ENCODE measurements at regions not wholly inside any gene's neighbourhood (a gene's known extent, or its start where the extent isn't known, plus 50 kb on each side); places are given as distances from the start of the nearest gene placed in this dataset.

GRCh38 chrX:13149702-13150350, 105.4 kb upstream of the FAM9C start:
- Histone ChIP-seq H3K79me2 (ENCODE audit: control insufficient read depth, insufficient read depth, low read length) (no peaks in the 10 kb centered on the region), H3K4me1 (ENCODE audit: control insufficient read depth, low read depth, low read length) (no peaks in the 10 kb centered on the region), H3K4me2 (ENCODE audit: low read length) (no peak overlapping the region), H3K36me3 (ENCODE audit: control insufficient read depth, insufficient read depth, low read length) (no peaks in the 10 kb centered on the region), H3K56ac (ENCODE audit: low read length) (no peak overlapping the region), H3K18ac (ENCODE audit: low read length) (no peak overlapping the region), H3K27ac (ENCODE audit: low read depth, low read length) (no peak overlapping the region), H3K27me3 (ENCODE audit: insufficient read depth, low read length, poor library complexity) (no peaks in the 10 kb centered on the region), H2BK120ac (ENCODE audit: low read depth, low read length) (no peak overlapping the region), H4K8ac (ENCODE audit: low read depth, low read length) (no peak overlapping the region), H2BK5ac (ENCODE audit: low read length) (no peak overlapping the region), H3K23ac (ENCODE audit: low read length) (no peak overlapping the region), H3K4ac (ENCODE audit: low read depth, low read length) (no peak overlapping the region), H3K9ac (ENCODE audit: low read length) (no peak overlapping the region), H2BK15ac (replicated peaks; ENCODE audit: low read depth) (no peak overlapping the region), H3K4me3 (ENCODE audit: low read length) (no peak overlapping the region), H3K79me1 (ENCODE audit: low read length) (no peaks in the 10 kb centered on the region), H4K5ac (ENCODE audit: low read length) (no peak overlapping the region), H2AK5ac (ENCODE audit: low read length) (no peak overlapping the region)
- WGBS (ENCODE audit: extremely low coverage, insufficient coverage, low lambda C conversion rate): no CpG with 5 or more reads among the region's 5 CpGs
- no peak for DNase-seq

DNA sequence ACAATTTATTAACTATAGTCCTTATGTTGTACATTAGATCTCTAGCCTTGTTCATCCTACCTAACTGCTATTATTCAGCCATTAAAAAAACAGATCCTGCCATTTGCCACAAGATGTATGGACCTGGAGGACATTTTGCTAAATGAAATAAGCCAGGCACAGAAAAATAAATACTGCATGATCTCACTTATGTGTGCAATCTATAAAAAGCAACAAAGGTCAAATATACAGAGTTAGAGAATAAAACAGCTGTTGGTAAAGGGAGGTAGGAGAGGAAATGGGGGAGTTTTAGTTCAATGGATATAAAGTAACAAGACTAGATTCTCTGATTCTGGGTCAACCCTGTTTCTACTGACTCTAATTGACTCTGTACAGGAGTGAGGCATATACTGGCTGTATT, 103.3 kb upstream of the FAM9C start:
- H3K23ac ChIP-seq (ENCODE audit: low read length): no peak overlapping the region
- no peaks in the 10 kb centered on the region for H3K79me2 ChIP-seq (ENCODE audit: control insufficient read depth, insufficient read depth, low read length)
- no peak overlapping the region for H3K56ac ChIP-seq (ENCODE audit: low read length)
- no peak overlapping the region for H3K4ac ChIP-seq (ENCODE audit: low read depth, low read length)
- H3K79me1 ChIP-seq (ENCODE audit: low read length): no peaks in the 10 kb centered on the region
- H2BK5ac ChIP-seq (ENCODE audit: low read length): no peak overlapping the region
- H4K8ac ChIP-seq (ENCODE audit: low read depth, low read length): no peak overlapping the region
- H3K9ac ChIP-seq (ENCODE audit: low read length): no peak overlapping the region
- no peak overlapping the region for H2AK5ac ChIP-seq (ENCODE audit: low read length)
- H3K4me1 ChIP-seq (ENCODE audit: control insufficient read depth, low read depth, low read length): no peaks in the 10 kb centered on the region
- H2BK15ac ChIP-seq (replicated peaks; ENCODE audit: low read depth): no peak overlapping the region
- H3K4me2 ChIP-seq (ENCODE audit: low read length): no peak overlapping the region
- H3K18ac ChIP-seq (ENCODE audit: low read length): no peak overlapping the region
- no peak overlapping the region for H2BK120ac ChIP-seq (ENCODE audit: low read depth, low read length)
- no peak for DNase-seq
- no peaks in the 10 kb centered on the region for H3K27me3 ChIP-seq (ENCODE audit: insufficient read depth, low read length, poor library complexity)
- H3K27ac ChIP-seq (ENCODE audit: low read depth, low read length): no peak overlapping the region
- no peak overlapping the region for H3K4me3 ChIP-seq (ENCODE audit: low read length)
- H4K5ac ChIP-seq (ENCODE audit: low read length): no peak overlapping the region
- H3K36me3 ChIP-seq (ENCODE audit: control insufficient read depth, insufficient read depth, low read length): no peaks in the 10 kb centered on the region

GRCh38 chrX:13147147-13147546, 102.7 kb upstream of the FAM9C start:
- Histone ChIP-seq H3K56ac (ENCODE audit: low read length) (no peak overlapping the region), H3K27me3 (ENCODE audit: insufficient read depth, low read length, poor library complexity) (no peaks in the 10 kb centered on the region), H2AK5ac (ENCODE audit: low read length) (no peak overlapping the region), H3K9ac (ENCODE audit: low read length) (no peak overlapping the region), H3K4ac (ENCODE audit: low read depth, low read length) (no peak overlapping the region), H4K8ac (ENCODE audit: low read depth, low read length) (no peak overlapping the region), H3K4me3 (ENCODE audit: low read length) (no peak overlapping the region), H3K79me2 (ENCODE audit: control insufficient read depth, insufficient read depth, low read length) (no peaks in the 10 kb centered on the region), H4K5ac (ENCODE audit: low read length) (no peak overlapping the region), H3K23ac (ENCODE audit: low read length) (no peak overlapping the region), H3K27ac (ENCODE audit: low read depth, low read length) (no peak overlapping the region), H3K4me1 (ENCODE audit: control insufficient read depth, low read depth, low read length) (no peaks in the 10 kb centered on the region), H3K4me2 (ENCODE audit: low read length) (no peak overlapping the region), H2BK120ac (ENCODE audit: low read depth, low read length) (no peak overlapping the region), H3K79me1 (ENCODE audit: low read length) (no peaks in the 10 kb centered on the region), H2BK5ac (ENCODE audit: low read length) (no peak overlapping the region), H2BK15ac (replicated peaks; ENCODE audit: low read depth) (no peak overlapping the region), H3K18ac (ENCODE audit: low read length) (no peak overlapping the region), H3K36me3 (ENCODE audit: control insufficient read depth, insufficient read depth, low read length) (no peaks in the 10 kb centered on the region)
- WGBS (ENCODE audit: extremely low coverage, insufficient coverage, low lambda C conversion rate): no CpG with 5 or more reads among the region's 3 CpGs
- peak; percentile 1 for DNase-seq

DNA sequence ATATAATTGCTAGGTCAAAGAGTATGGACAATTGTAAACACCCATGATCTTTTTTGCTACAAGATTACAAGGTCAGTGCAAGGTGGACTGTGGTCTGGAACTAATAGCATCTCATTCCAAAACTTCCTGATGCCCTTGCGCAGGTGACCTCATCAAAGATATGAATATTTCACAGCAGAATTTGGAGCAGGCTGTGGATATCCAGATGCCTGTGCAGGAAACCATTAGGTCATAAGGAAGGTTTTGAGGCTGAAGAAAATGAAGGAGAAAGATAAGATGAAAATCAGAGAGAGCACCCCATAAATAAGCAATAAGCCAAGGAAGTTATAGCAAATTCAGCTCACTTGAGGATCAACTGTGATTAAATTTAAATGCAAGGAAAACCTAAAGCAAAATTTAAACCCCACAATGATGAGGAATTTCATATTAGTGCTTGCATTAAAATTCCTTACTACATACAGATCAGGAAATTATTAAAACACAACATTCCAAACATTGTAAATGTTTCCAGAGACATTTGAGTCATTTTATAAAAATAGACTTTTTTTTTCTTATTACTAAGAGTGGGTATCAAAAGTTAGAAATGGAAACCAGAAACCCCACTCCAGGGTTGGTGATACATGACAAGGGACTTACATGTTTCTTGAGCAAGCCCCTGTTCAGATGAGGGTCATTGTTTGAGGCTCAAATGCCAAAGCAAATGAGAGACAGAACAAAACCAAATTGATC, 100.7 kb upstream of the FAM9C start:
- H2BK120ac ChIP-seq (ENCODE audit: low read depth, low read length): no peak overlapping the region
- H3K9ac ChIP-seq (ENCODE audit: low read length): no peak overlapping the region
- H3K79me1 ChIP-seq (ENCODE audit: low read length): no peaks in the 10 kb centered on the region
- H3K79me2 ChIP-seq (ENCODE audit: control insufficient read depth, insufficient read depth, low read length): no peaks in the 10 kb centered on the region
- no peak overlapping the region for H2AK5ac ChIP-seq (ENCODE audit: low read length)
- H3K56ac ChIP-seq (ENCODE audit: low read length): no peak overlapping the region
- no peak overlapping the region for H4K8ac ChIP-seq (ENCODE audit: low read depth, low read length)
- H3K36me3 ChIP-seq (ENCODE audit: control insufficient read depth, insufficient read depth, low read length): no peaks in the 10 kb centered on the region
- no peak overlapping the region for H3K4me3 ChIP-seq (ENCODE audit: low read length)
- H3K27ac ChIP-seq (ENCODE audit: low read depth, low read length): no peak overlapping the region
- no peak overlapping the region for H3K18ac ChIP-seq (ENCODE audit: low read length)
- WGBS (ENCODE audit: extremely low coverage, insufficient coverage, low lambda C conversion rate): no CpG with 5 or more reads among the region's 1 CpG
- H3K4me1 ChIP-seq (ENCODE audit: control insufficient read depth, low read depth, low read length): no peaks in the 10 kb centered on the region
- no peak overlapping the region for H3K23ac ChIP-seq (ENCODE audit: low read length)
- DNase-seq: no peak
- no peak overlapping the region for H2BK15ac ChIP-seq (replicated peaks; ENCODE audit: low read depth)
- no peak overlapping the region for H3K4me2 ChIP-seq (ENCODE audit: low read length)
- H2BK5ac ChIP-seq (ENCODE audit: low read length): no peak overlapping the region
- H4K5ac ChIP-seq (ENCODE audit: low read length): no peak overlapping the region
- H3K4ac ChIP-seq (ENCODE audit: low read depth, low read length): no peak overlapping the region
- H3K27me3 ChIP-seq (ENCODE audit: insufficient read depth, low read length, poor library complexity): no peaks in the 10 kb centered on the region

DNA sequence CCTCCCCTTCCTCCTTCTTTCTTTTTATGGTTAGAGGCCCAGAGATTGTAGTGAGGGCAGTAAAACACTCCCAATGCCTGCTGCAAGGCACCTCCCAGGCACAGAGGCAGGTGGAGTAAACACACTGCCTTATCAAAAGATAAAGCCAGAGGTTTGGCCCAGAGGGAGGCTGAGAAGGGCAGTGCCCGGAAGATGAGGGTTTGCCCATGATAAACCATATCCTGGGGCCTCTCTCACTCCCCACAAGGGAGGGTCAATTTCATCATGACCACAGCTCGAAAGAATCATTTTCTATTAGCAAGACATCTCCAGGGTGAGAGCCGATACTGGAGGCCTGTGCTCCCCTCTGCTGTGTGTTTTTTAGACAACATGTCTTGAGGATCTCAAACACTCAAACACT, 98.5 kb upstream of the FAM9C start:
- Histone ChIP-seq H3K27me3 (ENCODE audit: insufficient read depth, low read length, poor library complexity) (no peaks in the 10 kb centered on the region), H3K18ac (ENCODE audit: low read length) (no peak overlapping the region), H3K79me2 (ENCODE audit: control insufficient read depth, insufficient read depth, low read length) (no peaks in the 10 kb centered on the region), H2BK5ac (ENCODE audit: low read length) (no peak overlapping the region), H3K79me1 (ENCODE audit: low read length) (no peaks in the 10 kb centered on the region), H3K4ac (ENCODE audit: low read depth, low read length) (no peak overlapping the region), H3K4me2 (ENCODE audit: low read length) (no peak overlapping the region), H3K27ac (ENCODE audit: low read depth, low read length) (no peak overlapping the region), H4K8ac (ENCODE audit: low read depth, low read length) (no peak overlapping the region), H2AK5ac (ENCODE audit: low read length) (no peak overlapping the region), H3K36me3 (ENCODE audit: control insufficient read depth, insufficient read depth, low read length) (no peaks in the 10 kb centered on the region), H2BK120ac (ENCODE audit: low read depth, low read length) (no peak overlapping the region), H2BK15ac (replicated peaks; ENCODE audit: low read depth) (no peak overlapping the region), H3K4me1 (ENCODE audit: control insufficient read depth, low read depth, low read length) (no peaks in the 10 kb centered on the region), H3K9ac (ENCODE audit: low read length) (no peak overlapping the region), H3K4me3 (ENCODE audit: low read length) (no peak overlapping the region), H3K23ac (ENCODE audit: low read length) (no peak overlapping the region), H3K56ac (ENCODE audit: low read length) (no peak overlapping the region), H4K5ac (ENCODE audit: low read length) (no peak overlapping the region)
- no CpG with 5 or more reads among the region's 3 CpGs for WGBS (ENCODE audit: extremely low coverage, insufficient coverage, low lambda C conversion rate)
- DNase-seq: no peak

GRCh38 chrX:13140007-13140406, 95.6 kb upstream of the FAM9C start:
- no peak overlapping the region for H3K56ac ChIP-seq (ENCODE audit: low read length)
- no peak overlapping the region for H2BK120ac ChIP-seq (ENCODE audit: low read depth, low read length)
- no peaks in the 10 kb centered on the region for H3K79me2 ChIP-seq (ENCODE audit: control insufficient read depth, insufficient read depth, low read length)
- no peak overlapping the region for H3K18ac ChIP-seq (ENCODE audit: low read length)
- H3K4me2 ChIP-seq (ENCODE audit: low read length): no peak overlapping the region
- WGBS (ENCODE audit: extremely low coverage, insufficient coverage, low lambda C conversion rate): no CpG with 5 or more reads among the region's 5 CpGs
- no peak for DNase-seq
- H3K9ac ChIP-seq (ENCODE audit: low read length): no peak overlapping the region
- no peaks in the 10 kb centered on the region for H3K79me1 ChIP-seq (ENCODE audit: low read length)
- H3K4me3 ChIP-seq (ENCODE audit: low read length): no peak overlapping the region
- H3K4ac ChIP-seq (ENCODE audit: low read depth, low read length): no peak overlapping the region
- H3K4me1 ChIP-seq (ENCODE audit: control insufficient read depth, low read depth, low read length): no peaks in the 10 kb centered on the region
- H2BK5ac ChIP-seq (ENCODE audit: low read length): no peak overlapping the region
- H2AK5ac ChIP-seq (ENCODE audit: low read length): no peak overlapping the region
- H2BK15ac ChIP-seq (replicated peaks; ENCODE audit: low read depth): no peak overlapping the region
- H4K8ac ChIP-seq (ENCODE audit: low read depth, low read length): no peak overlapping the region
- H3K27me3 ChIP-seq (ENCODE audit: insufficient read depth, low read length, poor library complexity): no peaks in the 10 kb centered on the region
- H3K36me3 ChIP-seq (ENCODE audit: control insufficient read depth, insufficient read depth, low read length): no peaks in the 10 kb centered on the region
- H3K27ac ChIP-seq (ENCODE audit: low read depth, low read length): no peak overlapping the region
- H4K5ac ChIP-seq (ENCODE audit: low read length): no peak overlapping the region
- H3K23ac ChIP-seq (ENCODE audit: low read length): no peak overlapping the region
